OCI-LY7 (cell line): ENCODE measurements at regions not wholly inside any gene's neighbourhood (a gene's known extent, or its start where the extent isn't known, plus 50 kb on each side); places are given as distances from the start of the nearest gene placed in this dataset.

Experiments
- CTCF ChIP-seq: fragments of 200-600 bp; sonication (generic); conservative IDR thresholded peaks from 2 replicates; pipeline ENCODE4 v1.5.1; 2014; ENCODE audit warnings: mild to moderate bottlenecking, antibody characterized with exemption, low read length, moderate library complexity, mixed read lengths
- EZH2phosphoT487 ChIP-seq: fragments of 200-600 bp; sonication (generic); IDR thresholded peaks from 2 replicates; pipeline ENCODE4 v1.6.1; 2018; ENCODE audit warnings: low read depth, borderline replicate concordance, mild to moderate bottlenecking, mixed run types, antibody characterized with exemption, low read length, moderate library complexity, mixed read lengths

GRCh38 chr16:54422569-54422978 is 136.0 kb upstream of the IRX3 start:
- TF ChIP-seq CTCF, result no peak
- TF ChIP-seq EZH2phosphoT487, result no peak
